GM12891 (cell line): ENCODE measurements at regions not wholly inside any gene's neighbourhood (a gene's known extent, or its start where the extent isn't known, plus 50 kb on each side); places are given as distances from the start of the nearest gene placed in this dataset.
"Not testable (repeated sequence)": the region's sequence is repeated elsewhere in the genome, so short reads cannot be mapped to it uniquely, and the experiment has no call there.

Experiments
- DNase-seq: peaks from one replicate; pipeline ENCODE4 v3.0.0; 2011; ENCODE audit warnings: low spot score; ENCODE audit not compliant: insufficient read length
- FAIRE-seq: peaks from 2 replicates; lab custom pipeline; 2011; peaks lifted over from hg19 to GRCh38; lab: Jason Lieb, UNC
- PAX5 ChIP-seq: IDR thresholded peaks from 2 replicates; pipeline ENCODE4 v1.6.1; 2011; ENCODE audit warnings: low read length, moderate library complexity, mild to moderate bottlenecking; ENCODE audit not compliant: insufficient read depth, severe bottlenecking
- POLR2A ChIP-seq: IDR thresholded peaks from 2 replicates; pipeline ENCODE4 v1.6.1; 2011; ENCODE audit warnings: low read depth, low read length, control low read depth
- POLR2AphosphoS5 ChIP-seq: IDR thresholded peaks from 2 replicates; pipeline ENCODE4 v1.6.1; 2011; ENCODE audit warnings: low read depth, low read length, control low read depth
- POU2F2 ChIP-seq: IDR thresholded peaks from 2 replicates; pipeline ENCODE4 v1.6.1; 2011; ENCODE audit warnings: low read depth, mild to moderate bottlenecking, control low read depth, low read length, moderate library complexity
- SPI1 ChIP-seq: IDR thresholded peaks from 2 replicates; pipeline ENCODE4 v1.6.1; 2011; ENCODE audit warnings: low read depth, low read length, control low read depth
- TAF1 ChIP-seq: IDR thresholded peaks from 2 replicates; pipeline ENCODE4 v1.6.1; 2011; ENCODE audit warnings: low read depth, low read length, control low read depth

DNA sequence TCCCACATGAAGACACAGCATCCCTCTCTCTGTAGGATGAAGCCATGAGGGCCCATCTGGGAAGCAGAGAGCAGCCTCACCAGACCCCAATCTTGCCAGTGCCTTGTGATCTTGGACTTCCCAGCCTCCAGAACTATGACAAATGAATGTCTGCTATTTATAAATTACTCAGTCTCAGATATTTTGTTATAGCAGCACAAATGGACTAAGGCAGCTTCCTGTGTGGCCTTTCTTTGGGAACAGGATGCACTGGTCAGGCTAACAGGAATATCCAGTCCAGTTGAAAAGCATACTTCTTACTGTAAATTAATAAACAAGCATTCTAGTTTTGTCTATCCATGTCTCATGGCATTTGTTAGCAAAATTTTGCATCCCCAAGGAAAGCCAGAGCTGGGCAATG, 134.1 kb upstream of the ETV3 start:
- FAIRE-seq (no peak), DNase-seq (no peak)
- no peak for TF ChIP-seq POLR2AphosphoS5
- no peak for TF ChIP-seq POU2F2
- no peak for TF ChIP-seq POLR2A
- no peak for TF ChIP-seq TAF1
- no peak for TF ChIP-seq PAX5
- TF ChIP-seq SPI1, result no peak

DNA sequence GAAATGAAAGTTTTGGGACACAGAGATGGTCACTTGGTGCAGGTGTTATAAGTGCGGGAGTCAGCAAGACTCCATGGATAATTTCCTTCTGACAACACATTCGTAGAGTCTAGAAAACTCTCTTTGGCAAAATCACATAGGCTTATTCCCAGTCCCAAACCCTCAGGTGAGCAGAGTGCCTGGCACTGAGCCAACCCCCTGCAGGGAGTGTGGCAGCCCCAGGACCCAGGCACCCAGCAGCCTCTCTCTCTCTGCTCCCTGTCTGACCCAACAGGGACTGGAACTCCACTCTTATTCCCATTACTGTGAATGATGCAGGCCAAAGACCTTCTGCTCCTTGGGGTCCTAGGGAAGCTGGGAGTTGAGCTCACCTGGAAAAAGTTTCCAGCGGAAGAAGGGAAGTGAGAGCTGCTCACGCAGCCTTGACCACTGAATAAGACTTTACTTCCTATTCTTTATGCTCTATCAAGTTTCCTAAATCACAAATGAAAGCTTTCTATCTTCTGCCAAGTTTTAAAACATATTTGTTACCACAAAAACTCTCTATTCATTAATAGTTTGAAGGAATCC, 132.6 kb upstream of the ETV3 start:
- no peak for DNase-seq
- no peak for FAIRE-seq
- TF ChIP-seq POLR2A, result no peak
- TF ChIP-seq TAF1, result no peak
- peak; percentile 67 for TF ChIP-seq SPI1
- no peak for TF ChIP-seq PAX5
- no peak for TF ChIP-seq POLR2AphosphoS5
- TF ChIP-seq POU2F2, result no peak

DNA sequence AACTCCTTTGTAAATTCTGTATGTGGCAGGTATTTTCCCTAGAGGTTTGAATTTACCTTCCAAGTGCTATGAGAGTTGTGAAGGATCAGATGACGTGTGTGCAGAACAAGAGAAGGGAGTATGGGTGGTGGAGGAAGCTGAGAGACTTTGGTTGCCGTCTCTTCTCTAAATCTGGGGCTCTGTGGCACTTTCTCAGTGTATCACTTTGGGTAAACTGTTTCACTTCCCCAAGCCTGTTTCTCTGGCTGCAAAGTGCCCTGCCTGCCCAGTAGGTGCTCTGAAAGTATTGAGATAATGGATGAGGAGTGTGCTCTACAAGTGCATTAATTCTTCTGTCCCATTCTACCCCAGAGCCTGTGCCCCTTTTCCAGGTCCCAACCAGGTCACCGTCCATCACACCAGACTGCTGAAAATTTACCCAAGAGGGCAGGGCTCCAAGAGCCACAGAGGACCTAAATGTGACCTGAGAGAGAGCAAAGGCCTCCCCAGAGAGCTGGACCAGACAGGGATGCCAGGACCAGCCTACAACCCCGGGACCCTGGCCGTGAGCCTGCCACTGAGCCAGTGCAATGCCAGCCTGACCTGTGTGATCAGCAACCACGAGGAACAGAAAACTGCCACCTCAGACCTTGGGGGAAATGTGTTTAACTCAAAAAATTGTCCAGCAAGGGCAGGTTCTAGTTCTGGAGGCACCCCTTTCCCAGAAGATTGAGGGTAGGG, 131.6 kb upstream of the ETV3 start:
- DNase-seq (peak; percentile 25), FAIRE-seq (peak; percentile 64)
- peak; percentile 75 for TF ChIP-seq SPI1
- no peak for TF ChIP-seq POU2F2

DNA sequence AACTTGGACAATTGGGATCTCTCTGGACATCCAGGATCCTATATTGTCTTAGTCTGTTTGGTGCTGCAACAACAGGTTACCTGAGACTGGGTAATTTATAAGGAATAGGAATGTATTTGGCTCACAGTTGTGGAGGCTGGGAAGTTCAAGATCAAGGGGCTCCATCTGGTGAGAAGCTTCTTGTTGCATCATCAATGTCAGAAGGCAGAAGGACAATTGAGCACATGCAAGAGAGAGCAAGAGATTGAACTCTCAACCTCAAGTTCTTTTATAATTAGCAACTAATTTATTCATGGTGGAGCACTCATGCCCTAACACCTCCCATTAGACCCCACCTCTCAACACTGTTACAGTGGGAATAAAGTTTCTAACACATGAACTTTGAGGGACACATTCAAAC, 124.7 kb upstream of the ETV3 start:
- no peak for FAIRE-seq
- no peak for TF ChIP-seq TAF1
- no peak for TF ChIP-seq POU2F2
- TF ChIP-seq POLR2AphosphoS5, result no peak
- no peak for TF ChIP-seq SPI1
- TF ChIP-seq PAX5, result no peak
- no peak for DNase-seq

DNA sequence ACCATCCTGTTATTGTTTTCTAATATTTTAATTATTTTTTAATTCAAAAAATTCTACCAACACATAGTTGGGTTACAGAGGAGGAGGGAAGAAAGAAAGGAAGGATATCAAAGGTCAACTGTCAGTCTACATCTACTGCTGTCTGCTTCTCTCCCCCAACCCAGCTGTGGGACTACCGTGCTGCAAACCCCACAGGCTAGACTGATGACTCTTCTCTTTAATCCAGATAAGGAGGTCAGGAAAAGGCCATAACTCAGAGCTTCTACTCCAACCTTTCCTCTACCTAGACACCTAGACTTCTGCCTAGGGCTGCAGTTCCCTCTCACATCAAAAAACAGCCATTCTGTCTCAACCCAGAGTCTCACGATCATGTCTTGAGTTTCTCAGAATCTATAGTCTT, 124.2 kb upstream of the ETV3 start:
- DNase-seq, result no peak
- TF ChIP-seq TAF1 (no peak), POU2F2 (no peak), SPI1 (no peak), PAX5 (no peak), POLR2A (no peak)
- no peak for FAIRE-seq

DNA sequence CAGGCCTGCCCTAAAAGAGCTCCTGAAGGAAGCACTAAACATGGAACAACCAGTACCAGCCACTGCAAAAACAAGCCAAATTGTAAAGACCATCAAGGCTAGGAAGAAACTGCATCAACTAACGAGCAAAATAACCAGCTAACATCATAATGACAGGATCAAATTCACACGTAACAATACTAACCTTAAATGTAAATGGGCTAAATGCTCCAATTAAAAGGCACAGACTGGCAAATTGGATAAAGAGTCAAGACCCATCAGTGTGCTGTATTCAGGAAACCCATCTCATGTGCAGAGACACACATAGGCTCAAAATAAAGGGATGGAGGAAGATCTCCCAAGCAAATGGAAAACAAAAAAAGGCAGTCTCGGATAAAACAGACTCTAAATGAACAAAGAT, 117.7 kb upstream of the ETV3 start:
- DNase-seq, FAIRE-seq: not testable (repeated sequence)

DNA sequence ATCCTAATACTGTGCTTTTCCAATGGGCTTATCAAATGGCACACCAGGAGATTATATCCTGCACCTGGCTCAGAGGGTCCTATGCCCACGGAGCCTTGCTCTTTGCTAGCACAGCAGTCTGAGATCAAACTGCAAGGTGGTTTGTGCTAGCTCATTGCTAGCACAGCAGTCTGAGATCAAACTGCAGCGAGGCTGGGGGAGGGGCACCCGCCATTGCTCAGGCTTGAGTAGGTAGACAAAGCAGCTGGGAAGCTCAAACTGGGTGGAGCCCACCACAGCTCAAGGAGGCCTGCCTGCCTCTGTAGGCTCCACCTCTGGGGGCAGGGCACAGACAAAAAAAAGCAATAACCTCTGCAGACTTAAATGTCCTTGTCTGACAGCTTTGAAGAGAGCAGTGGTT, 116.0 kb upstream of the ETV3 start:
- DNase-seq, FAIRE-seq: not testable (repeated sequence)

DNA sequence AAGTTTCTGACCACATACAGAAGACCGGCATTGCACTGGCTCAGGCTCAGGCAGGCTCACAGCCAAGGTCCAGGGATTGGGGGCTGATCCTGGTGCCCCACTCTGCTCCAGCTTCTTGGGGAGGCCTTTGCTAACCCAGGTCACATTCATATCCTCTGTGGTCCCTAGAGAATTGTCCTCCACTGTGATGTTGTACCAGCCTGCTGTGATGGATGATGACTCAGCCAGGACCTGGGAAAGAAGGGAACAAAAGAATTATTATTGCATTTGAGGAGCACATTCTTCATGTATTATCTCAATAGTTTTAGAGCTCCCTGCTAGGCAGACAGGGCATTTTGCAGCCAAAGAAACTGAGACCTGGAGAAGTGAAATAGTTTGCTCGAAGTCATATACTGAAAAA, 114.3 kb upstream of the ETV3 start:
- DNase-seq (no peak), FAIRE-seq (no peak)
- no peak for TF ChIP-seq POU2F2
- no peak for TF ChIP-seq TAF1

DNA sequence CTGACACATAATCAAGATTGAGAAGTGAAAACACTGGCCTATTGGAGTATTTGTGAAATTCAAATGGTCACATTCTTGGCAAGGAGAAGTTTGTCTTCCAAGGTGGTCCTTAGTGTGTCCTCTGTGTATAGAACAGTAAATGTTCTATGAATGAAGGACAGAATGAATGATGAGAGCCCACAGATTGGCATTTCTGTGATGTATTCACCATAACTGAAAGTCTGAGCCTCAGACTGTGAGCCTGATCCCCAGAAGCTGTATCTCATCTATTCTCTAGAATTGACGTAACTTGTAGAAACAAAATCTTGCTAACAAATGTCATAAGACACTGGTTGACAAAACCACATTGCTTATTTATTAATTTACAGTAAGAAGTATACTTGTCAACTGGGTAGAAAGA, 111.5 kb upstream of the ETV3 start:
- DNase-seq (no peak), FAIRE-seq (no peak)
- TF ChIP-seq POU2F2 (no peak), POLR2AphosphoS5 (no peak), TAF1 (no peak), POLR2A (no peak), SPI1 (no peak), PAX5 (no peak)

DNA sequence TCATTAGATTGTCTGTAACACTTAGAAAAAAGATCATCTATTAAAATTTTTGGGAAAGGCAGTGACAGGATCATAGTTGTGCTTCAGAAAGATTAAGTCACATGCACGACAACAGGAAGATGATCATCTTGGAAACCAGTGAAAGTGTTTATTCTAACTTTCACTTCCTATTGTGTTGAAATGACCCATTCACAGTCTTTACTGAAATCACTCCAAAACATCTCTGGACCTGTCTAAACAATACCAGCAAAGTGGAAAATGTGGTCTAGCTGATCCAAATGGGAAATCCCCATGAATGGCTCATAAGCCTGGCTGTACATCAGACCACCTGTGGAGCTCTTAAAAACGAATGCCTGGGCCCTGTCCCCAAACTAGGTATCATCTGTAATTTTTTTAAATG, 111.1 kb upstream of the ETV3 start:
- FAIRE-seq, result peak; percentile 20
- TF ChIP-seq POU2F2, result no peak
- no peak for TF ChIP-seq POLR2A
- no peak for TF ChIP-seq TAF1
- no peak for TF ChIP-seq POLR2AphosphoS5
- peak; percentile 91 for TF ChIP-seq SPI1

DNA sequence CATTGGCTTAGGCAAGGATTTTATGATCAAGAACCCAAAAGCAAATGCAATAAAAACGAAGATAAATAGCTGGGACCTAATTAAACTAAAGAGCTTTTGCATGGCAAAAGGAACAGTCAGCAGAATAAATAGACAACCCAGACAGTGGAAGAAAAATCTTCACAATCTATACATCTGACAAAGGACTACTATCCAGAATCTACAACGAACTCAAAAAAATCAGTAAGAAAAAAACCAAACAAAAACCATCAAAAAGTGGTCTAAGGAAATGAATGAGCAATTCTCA, 109.5 kb upstream of the ETV3 start:
- not testable (repeated sequence) for FAIRE-seq, DNase-seq

More for the DNA sequence above, 111.1 kb upstream of the ETV3 start:
- DNase-seq, result no peak

DNA sequence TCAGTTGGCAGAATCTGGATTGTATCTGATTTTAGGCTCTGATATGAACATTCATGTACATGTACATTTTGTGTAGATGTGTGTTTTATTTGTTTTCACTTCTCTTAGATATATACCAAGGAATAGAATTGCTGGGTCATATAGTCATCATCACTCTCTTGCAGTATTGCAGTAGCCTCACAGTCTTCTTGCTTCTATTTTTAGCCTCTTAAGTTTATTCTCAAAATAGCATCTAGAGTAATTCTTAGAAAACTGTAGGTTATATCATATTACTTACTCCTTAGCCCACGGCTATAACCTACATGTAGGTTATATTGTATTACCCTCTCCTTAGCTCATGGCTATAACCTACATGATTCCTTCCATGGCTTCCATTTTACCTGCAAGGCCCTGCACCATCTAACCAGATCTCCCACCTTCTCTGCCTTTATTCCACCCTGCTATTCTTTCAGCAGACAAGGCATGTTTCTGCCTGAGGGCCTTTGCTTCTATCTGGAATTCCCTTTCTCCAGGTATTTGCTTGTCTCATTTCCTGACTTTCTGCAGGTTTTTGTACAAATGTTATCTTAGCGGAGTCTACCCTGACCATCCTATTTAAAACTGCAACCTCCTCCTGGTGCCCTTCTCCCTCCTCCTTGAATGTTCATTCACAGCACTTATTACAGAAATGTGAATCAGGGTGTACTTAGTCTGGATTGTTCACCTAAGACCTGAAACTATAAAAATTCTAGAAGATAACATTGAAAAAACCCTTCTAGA, 109.0 kb upstream of the ETV3 start:
- FAIRE-seq (no peak), DNase-seq (no peak)
- TF ChIP-seq TAF1 (no peak), SPI1 (no peak), PAX5 (no peak)
